ENCODE measurements at regions not wholly inside any gene's neighbourhood (a gene's known extent, or its start where the extent isn't known, plus 50 kb on each side); places are given as distances from the start of the nearest gene placed in this dataset.
"Not testable (repeated sequence)": the region's sequence is repeated elsewhere in the genome, so short reads cannot be mapped to it uniquely, and the experiment has no call there.

- no peak for DNase-seq (ENCODE audit: low read depth)
Observed at GRCh38 chr6:165846123-165846966, 183.3 kb upstream of the PDE10A start.

- no peak for DNase-seq (ENCODE audit: low read depth)
Observed at GRCh38 chr6:165845493-165845892, 182.5 kb upstream of the PDE10A start.

- DNase-seq (ENCODE audit: low read depth): no peak
Observed at GRCh38 chr6:165844801-165845364, 181.8 kb upstream of the PDE10A start.

GRCh38 chr6:165844232-165844631, 181.2 kb upstream of the PDE10A start:
- no peak for DNase-seq (ENCODE audit: low read depth)

GRCh38 chr6:165843568-165844113, 180.6 kb upstream of the PDE10A start:
- no peak for DNase-seq (ENCODE audit: low read depth)

GRCh38 chr6:165843121-165843520, 180.1 kb upstream of the PDE10A start:
- no peak for DNase-seq (ENCODE audit: low read depth)

- DNase-seq (ENCODE audit: low read depth): no peak
Observed at GRCh38 chr6:165842281-165842936, 179.4 kb upstream of the PDE10A start.

GRCh38 chr6:165841153-165841558, 178.1 kb upstream of the PDE10A start:
- DNase-seq (ENCODE audit: low read depth): no peak

- DNase-seq (ENCODE audit: low read depth): no peak
Observed at GRCh38 chr6:165837948-165838745, 175.1 kb upstream of the PDE10A start.

GRCh38 chr6:165836648-165837047, 173.6 kb upstream of the PDE10A start:
- DNase-seq (ENCODE audit: low read depth): not testable (repeated sequence)

GRCh38 chr6:165835410-165835851, 172.4 kb upstream of the PDE10A start:
- DNase-seq (ENCODE audit: low read depth): no peak

- DNase-seq (ENCODE audit: low read depth): no peak
Observed at GRCh38 chr6:165834613-165835259, 171.7 kb upstream of the PDE10A start.

GRCh38 chr6:165833355-165833754, 170.3 kb upstream of the PDE10A start:
- no peak for DNase-seq (ENCODE audit: low read depth)

GRCh38 chr6:165831812-165832510, 168.9 kb upstream of the PDE10A start:
- no peak for DNase-seq (ENCODE audit: low read depth)

GRCh38 chr6:165830761-165831160, 167.7 kb upstream of the PDE10A start:
- DNase-seq (ENCODE audit: low read depth): no peak

GRCh38 chr6:165829376-165829775, 166.3 kb upstream of the PDE10A start:
- no peak for DNase-seq (ENCODE audit: low read depth)

- no peak for DNase-seq (ENCODE audit: low read depth)
Observed at GRCh38 chr6:165827190-165827518, 164.1 kb upstream of the PDE10A start.

GRCh38 chr6:165826487-165827189, 163.6 kb upstream of the PDE10A start:
- no peak for DNase-seq (ENCODE audit: low read depth)

- no peak for DNase-seq (ENCODE audit: low read depth)
Observed at GRCh38 chr6:165825256-165825815, 162.3 kb upstream of the PDE10A start.
